ENCODE measurements at regions not wholly inside any gene's neighbourhood (a gene's known extent, or its start where the extent isn't known, plus 50 kb on each side); places are given as distances from the start of the nearest gene placed in this dataset.

DNA sequence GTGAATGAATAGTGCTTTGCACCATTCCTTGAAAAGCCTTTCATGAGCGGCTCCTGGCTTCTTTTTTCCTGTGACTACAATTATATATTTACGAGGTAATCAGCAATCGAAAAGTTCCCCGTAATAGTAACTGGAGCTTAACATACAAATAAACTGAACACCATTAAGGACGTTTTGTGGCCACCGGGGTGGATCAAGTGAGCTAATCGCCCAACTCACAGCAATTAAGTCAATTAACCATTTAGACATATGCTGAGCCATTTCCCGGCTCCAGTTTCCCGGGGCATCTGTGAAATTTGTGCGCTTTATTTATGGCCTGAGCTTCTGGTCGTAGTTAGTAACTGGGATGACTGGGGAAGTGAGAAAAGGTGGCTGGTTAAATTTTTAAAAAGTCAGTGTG lies 465.2 kb downstream of the MIAT start:
- no peak for DNase-seq (ENCODE audit: low read depth)

DNA sequence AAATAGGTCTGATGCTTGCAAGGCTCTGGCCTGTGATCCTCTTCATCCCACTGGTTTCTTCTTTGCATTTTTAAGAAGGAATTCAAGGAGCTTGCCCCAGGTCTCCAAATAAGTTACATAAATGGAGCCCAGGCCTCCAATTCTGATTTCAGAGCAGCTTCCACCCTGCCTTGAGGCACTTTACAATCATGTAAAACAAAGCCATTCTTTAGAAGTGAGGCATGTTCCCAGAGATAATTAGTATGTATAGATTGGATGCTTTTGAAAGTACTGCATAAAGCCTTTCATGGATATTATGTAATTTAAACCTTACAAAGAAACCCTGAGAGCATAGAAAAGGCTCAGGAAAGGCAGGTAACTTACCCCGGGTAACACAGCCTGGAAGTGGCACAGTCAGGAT lies 466.5 kb downstream of the MIAT start:
- no peak for DNase-seq (ENCODE audit: low read depth)

DNA sequence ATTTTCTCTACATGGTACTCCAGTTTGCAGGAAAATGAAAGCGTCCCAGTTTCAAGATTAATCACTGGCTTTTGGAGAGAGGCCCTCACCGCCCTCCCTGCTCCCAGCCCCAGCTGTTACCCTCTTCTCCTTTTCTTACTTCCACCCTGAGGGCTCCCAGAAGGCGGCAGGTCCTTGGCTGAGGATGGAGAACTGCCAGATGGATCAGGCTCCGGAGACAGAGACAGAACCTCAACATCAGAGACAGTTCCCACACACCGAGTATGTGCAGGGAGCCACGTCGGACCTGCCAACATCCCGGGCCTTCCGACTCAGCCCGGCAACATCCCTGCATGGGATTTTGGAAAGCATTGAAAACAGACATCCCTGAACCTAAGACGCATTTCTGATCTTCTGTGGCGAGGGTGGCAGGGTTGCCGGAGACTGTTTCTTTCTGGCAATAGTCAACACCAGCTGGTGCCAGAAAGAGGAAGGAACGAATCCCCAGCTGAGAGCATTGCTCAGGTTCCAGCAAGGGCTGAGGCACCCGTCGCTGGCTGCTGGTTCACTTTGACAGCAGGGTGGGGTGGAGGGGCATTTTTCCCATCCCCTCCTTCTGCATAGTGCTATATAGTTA lies 467.1 kb downstream of the MIAT start:
- DNase-seq (ENCODE audit: low read depth): no peak

DNA sequence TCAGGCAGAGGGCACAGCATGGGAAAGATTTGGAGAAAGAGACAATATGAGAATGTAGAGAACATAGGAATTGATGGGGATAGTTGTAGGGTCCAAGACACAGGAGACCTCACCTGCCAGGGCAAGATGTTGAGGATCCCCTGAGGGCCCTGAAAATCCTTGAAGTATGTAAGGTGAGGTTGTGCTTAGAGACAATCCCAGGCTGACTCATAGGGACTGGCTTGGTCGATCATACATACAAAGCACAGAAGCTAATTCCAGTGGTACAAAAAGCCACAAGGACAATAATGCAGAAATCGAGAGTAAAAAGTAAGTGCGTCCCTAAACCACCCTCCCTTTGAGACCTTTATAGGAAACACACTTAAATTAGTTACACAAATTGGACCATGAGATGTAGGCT lies 468.2 kb downstream of the MIAT start:
- no peak for DNase-seq (ENCODE audit: low read depth)

DNA sequence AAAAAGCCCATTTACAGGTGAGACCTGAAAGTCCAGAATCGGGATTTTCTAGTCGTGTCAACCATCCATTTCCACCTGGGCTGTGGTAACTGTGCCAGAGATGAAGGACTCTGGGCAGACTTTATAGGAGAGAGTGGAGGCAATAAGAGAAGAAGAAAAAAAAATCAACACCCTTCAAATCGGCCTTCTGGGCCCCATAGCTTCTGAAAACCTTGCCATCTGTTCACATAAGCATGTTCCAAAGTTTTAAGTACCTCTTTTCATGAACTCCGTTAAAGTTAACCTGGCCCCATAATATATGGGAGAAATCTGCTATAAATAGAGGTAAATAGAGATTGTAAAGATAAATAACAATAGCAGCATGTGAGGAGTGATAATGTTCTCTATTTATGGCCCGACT lies 470.5 kb downstream of the MIAT start:
- no peak for DNase-seq (ENCODE audit: low read depth)

DNA sequence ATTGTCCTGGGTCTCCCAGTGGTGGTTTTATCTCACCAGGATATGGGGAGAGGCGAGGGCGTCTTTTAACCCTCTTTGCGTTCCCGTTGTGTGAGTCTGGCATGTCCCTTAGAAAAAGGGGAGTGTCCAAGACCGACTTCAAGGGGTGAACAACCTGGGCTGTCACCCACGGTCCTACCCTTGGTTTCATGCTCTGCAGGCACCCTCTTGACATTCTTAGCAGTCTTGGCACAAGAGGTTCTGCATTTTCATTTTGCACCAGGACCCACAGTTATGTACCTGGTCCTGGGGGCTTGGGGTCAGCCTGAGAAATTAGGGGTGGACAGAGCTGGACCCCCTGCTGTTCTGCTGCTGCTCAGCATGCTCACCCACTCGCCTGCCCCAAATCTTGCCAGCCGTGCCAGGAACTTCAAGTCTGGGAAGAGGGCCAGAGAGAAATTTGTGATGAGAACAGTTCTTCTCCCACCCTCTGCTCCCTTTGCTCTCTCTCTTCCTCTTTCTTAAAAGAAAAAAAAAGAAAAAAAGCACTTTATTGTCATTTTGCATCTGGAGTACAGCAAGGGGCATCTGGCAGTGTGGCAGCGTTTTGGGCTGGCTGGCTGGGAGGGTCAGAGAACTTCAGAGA lies 471.2 kb downstream of the MIAT start:
- DNase-seq (ENCODE audit: low read depth): no peak

DNA sequence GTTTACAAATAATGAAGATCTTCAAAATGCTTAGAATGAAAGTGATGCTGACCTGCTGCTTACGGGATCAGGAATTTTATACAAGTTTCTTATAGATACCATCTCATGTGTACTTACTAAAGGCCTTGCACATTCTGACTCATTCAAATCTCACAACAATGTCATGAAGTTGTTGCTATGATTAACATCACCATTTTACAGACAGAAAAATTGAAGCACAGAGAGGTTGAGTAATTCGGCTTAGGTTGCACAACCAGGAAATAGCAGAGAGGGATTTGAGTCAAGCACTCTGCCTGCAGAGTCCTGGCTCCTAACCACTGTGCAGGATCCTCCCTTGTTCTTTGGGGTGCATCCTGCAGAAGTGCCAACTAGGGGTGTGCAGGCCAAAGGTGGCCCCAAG lies 471.9 kb downstream of the MIAT start:
- DNase-seq (ENCODE audit: low read depth): no peak

DNA sequence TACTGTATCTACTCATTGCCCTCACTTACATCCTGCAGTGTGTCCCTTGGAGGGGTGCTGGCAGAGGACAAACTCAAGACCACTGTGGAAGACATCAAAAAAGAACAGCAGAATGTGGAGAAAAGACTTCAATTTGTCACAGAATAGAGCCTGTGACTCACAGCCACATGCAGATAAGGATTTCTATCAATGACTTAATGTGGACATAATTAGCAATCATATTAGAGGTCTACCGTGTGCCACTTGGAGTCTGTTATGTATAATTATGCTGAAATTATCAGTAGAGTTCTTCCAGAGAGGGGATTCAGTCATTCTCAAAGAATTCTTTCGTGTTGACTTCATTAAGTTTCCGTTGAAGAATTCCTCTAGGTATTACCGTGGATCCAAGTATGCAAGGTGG lies 473.5 kb downstream of the MIAT start:
- DNase-seq (ENCODE audit: low read depth): no peak

DNA sequence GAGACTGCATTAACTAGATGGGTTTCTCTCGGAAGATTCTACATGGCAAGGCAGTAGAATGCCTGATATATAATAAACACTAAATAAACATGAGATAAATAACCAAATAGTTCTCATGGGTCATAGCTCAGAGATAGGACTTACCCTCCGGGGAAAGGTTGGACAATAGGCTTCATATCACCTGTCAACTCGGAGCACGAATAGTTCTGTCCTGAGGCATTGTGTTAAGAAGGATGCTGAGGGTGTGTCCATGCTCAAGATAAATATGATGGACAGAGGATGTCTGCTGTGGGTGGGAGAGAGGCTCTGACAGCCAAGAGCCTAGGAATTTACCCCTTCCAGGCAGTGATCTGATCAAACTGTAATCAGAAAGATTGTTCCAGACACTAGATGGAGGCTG lies 474.0 kb downstream of the MIAT start:
- no peak for DNase-seq (ENCODE audit: low read depth)

DNA sequence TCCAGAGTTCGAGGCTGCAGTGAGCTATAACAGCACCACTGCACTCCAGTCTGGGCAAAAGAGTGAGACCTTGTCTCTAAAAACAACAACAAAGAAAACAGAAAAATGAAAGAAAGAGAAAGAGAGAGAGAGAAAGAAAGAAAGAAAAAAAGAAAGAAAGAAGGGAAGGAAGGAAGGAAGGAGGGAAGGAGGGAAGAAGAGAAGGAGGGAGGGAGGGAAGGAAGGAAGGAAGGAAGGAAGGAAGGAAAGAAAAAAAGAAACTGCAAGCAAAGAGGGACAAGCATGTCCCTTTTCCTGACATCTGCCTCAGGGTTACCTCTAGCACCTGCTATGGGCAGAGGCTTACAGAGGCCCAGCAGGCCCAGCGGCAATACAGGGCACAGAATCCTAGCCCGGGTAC lies 475.0 kb downstream of the MIAT start:
- no peak for DNase-seq (ENCODE audit: low read depth)

DNA sequence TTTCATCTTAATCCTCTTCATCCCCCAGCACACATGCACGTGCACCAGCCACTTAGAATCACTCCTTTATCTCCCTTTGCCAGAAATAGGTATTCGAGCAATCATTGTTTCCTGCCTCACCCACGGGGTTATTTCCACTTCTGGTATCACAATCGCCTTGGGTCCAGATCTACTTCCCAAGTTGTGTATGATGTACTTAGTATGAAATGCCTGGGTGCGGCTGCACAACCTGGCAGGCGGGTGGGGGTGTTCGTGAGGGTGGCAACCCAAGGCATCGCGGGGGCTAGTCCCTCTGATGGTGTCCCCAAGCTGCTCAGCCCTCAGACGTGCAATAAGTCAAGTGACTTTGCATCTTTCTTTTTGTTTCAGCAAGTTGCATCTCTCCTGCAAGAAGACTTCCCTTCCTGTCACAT lies 475.6 kb downstream of the MIAT start:
- no peak for DNase-seq (ENCODE audit: low read depth)

DNA sequence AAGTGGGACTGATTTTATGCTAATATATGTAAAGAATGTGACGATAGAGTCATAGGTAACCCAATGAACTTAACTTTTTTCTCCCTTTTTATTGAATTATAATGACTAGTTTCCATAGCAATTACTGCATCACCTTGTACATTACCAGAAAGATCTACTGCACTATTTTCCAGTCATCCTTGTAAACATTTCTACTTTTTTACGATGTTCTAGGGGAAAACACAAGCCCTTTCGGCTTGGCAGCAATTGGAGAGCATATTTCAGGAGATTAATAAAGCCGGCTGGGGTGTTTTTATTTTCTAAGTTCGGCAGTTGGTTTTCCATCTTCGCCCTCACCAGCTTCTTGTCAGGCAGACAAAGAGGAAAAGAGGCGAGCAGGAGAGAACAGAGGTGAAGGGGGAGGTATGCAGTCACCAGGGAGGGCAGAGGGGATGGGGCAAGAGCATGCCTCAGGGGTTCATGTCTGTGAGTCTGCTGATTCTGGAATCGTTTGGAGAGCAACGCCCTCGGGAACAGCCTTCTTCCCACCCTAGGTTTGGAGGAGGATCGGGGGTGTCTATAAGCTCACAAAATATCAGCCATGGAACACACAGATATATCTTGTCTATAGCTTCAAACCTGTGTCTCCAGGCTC lies 476.4 kb downstream of the MIAT start:
- DNase-seq (ENCODE audit: low read depth): no peak

DNA sequence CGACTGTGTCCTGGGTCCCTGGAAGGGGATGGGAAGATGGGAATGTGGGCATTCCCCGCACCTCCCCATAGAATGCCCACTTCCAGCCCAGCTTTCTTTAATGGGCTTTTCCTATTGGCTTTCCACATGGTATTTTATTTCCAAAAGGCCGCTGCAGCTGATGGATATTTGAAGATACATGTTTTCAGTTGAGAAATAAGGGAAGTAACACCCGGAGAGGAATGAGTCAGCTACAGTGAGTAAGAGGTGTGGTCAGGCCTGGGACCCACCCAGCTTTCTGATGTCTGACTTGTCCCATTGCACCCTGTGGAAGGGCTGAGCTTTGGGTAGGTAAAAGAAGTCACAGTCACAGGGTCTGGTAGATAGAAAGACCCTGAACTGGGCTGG lies 476.9 kb downstream of the MIAT start:
- DNase-seq (ENCODE audit: low read depth): no peak

DNA sequence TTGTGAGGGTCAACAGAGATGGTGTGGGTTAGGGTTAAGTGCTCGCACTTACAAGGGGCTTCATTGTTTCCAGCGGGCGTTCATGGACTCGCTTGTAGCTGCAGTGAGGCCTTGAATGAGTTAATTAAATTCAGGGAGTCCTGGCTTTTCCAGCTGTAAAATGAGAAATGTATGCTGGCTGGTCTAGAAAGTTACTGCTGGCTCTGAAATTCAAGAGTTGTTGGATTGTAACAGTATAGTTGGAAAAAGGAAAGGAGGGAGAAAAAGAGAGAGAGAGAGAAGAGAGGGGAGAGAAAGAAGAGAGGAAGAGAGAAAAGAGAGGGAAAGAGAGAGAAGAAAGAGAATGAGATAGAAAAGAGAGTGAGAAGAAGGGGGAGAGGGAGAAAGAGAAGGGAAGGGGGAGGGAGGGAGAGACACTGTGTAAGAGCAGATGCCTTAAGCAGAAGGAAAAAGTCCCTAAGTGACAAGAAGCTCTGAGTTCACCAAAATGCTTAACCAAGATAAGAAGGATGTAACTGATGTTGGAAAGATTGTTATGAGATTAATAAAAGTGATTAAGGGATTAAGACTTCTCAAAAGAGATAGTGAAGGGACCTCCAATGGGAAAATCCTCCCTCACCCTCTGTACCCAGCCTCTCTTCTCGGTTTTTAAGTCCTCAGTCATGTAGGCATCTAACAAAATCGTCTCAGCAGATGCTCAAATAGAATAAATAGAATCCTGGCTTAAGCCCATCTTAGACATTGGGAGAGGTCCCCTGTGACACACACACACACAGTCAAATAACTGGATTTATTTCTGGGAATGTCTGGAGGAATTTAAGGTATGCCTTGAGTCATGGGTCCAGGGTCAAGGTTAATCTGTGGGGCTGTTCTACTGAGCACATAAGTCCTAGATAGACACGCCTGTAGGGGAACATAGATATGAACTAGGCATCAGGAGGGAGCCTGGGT lies 477.9 kb downstream of the MIAT start:
- no peak for DNase-seq (ENCODE audit: low read depth)

DNA sequence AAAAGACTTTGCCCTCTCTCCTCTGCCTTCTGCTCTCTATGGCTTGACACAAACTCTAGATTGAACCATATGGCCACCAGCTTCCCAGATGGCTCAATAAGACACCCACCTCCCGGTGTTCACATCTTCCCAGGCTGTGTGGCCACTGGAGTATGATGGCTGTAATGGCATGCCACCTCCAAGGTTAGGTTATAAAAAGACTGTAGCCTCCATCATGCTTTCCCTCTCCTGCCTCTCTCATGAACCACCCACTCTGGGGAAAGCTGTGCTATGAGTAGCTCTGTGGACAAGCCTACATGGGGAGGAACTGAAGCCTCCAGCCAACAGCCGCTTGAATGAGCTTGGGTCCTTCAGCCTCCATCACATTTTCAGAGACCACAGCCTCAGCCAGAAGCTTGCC lies 479.2 kb downstream of the MIAT start:
- no peak for DNase-seq (ENCODE audit: low read depth)

DNA sequence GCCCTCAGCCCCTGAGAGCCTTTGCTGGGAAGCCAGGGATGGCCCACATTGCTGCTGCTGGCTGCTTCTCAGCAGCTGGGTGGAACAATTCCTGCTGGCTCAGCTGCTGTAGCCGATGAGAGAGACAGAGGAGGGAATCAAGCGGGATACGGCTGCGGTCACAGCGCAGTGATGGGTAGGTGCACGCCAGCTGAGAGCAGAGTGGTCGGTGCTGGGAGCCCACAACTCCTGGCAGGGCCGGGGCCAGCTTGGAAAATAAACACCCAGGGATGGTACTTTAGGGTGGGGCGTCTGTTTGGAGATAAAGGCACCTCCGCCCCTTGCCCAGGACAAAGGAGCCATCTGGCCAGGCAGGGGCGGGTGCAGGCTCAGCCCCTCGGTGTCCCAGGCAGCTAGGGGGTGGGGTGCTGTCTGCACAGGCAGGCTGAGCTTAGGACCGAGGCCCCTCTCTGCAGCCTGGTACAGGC lies 480.5 kb downstream of the MIAT start:
- DNase-seq (ENCODE audit: low read depth): no peak

DNA sequence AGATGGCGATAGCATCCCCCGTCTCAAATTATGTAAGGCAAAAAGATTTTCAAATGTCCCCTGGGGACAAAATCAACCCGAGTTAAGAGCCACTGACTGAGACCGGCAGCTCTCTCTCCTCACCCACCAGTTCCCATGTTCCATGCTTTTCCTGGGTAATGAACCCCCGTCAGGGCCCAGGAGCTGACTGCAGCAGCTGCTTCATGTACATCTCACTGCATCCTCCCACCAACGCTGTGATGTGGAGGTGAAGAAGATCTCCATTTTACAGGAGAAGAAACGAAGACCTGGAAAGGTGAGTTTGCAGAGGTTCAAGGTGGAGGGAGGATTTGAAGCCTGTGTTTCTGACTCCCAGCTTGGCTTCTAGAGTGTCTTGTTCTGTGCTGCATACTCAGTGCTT lies 481.1 kb downstream of the MIAT start:
- no peak for DNase-seq (ENCODE audit: low read depth)

DNA sequence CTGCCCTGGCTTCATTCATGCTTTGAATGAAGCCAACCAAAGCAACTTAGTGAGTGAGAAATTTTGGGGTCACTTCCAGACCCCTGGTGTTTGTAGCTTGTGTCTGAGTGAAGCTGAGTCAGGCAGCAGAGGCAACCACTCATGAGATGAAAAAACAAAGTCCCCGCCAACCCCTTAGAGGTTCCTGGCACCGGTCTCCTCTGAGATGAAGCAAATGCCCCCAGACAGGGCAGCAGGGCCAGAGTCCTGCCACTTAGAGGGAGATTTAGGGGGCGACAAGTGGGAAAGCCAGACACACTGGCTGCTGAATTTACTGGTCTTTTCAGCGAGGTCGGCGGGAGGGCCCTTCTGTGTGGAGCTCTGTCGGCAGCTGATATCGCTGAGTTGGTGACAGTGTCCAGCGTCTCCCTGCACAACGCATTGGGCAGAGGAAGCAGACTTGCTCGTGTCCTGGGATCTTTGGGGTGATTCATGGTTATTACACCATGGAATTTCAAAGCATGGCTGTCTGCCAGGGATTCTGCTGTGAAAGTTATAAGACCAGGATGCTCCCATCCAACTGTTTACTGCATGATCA lies 482.6 kb downstream of the MIAT start:
- DNase-seq (ENCODE audit: low read depth): no peak

DNA sequence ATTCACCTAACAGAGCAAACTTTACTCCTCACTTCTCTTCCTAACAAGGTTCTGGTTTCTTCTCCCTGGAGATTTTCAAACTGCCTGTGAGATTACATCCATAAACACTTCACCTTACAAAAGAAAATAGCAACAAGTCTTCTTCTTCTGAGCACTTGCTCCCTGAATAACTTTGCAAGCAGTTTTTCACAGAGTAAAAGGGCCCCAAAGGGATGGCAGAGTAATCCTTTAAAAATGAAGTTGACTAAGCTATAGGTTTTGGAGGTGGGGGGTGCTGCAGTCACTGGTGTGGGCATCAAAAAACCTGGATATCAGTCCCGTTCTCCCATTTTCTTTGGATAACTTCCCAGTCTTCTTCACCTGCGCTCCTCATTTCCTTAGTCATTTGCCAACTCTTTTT lies 484.9 kb downstream of the MIAT start:
- DNase-seq (ENCODE audit: low read depth): no peak

DNA sequence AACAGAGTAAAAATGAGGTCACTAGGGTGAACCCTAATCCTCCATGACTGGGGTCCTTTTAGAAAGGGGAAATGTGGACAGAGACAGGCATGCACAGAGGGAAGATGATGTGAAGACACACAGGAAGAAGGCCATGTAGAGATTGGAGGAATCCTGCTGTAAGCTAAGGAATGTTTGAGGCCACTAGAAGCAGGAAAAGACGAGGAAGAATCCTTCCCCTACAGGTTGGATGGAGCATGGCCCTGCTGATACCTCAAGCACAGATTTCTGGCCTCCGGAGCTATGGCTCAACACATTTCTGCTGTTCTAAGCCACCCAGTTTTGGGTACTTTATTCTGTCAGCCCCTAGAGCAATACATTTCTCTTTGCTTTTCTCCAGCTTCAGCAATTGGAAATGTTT lies 486.9 kb downstream of the MIAT start:
- DNase-seq (ENCODE audit: low read depth): no peak

DNA sequence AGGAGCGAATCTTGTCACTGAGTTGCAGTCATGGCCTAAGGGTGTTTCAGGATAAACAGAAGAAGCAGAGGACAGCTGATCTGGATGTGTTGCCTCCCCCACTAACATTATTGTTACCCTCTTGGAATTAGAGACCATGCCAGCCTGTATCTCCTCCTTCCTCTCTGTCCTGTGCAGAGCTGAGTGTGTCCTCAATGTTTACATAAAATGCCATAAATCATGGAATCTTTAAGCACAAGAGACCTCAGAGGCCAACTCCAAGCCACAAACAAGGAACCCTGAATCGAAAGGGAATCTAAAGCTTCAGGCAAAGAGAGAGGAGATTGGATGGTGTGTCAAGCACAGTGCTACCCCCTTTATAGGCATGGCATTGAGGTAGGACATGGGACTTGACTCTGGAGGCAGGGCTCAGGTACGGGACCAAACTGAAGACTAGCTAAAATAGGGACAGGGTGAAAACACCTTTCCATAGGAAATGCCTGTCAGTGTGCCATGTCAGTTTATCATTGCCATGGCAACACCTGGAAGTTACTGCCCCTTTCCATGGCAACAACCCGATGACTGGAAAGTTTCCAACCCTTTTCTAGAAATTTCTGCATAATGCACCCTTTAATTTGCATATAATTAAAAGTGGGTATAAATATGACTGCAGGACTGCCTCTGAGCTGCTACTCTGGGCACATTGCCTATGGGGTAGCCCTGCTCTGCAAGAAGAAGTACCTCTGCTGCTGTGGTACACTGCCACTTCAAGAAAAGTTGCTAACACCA lies 489.7 kb downstream of the MIAT start:
- no peak for DNase-seq (ENCODE audit: low read depth)

DNA sequence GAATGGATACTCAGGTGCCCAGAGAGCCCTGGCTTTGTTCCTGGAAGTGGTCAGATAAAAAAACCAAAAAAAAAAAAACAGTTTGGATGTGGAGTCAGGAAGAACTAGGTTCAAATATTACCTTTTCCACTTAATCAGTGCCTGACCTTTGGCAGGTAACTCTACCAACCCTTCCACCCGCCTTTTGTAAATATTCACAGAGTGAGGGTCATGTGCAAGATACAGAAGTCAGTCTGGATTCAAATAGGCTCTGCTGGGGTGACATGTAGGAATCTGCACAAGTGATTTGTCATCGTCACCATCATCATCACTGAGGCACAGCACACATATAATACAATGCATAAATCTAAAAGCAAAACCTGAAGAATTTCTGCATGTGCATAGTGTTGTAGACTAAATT lies 490.7 kb downstream of the MIAT start:
- DNase-seq (ENCODE audit: low read depth): no peak

Measured in stimulated activated CD8-positive, alpha-beta memory T cell treated with anti-CD3 and anti-CD28 coated beads, Interleukin-7, amount 100 ng/mL, for 24 hours (primary cell).